GM12878 (cell line): ENCODE measurements at regions not wholly inside any gene's neighbourhood (a gene's known extent, or its start where the extent isn't known, plus 50 kb on each side); places are given as distances from the start of the nearest gene placed in this dataset.

Source experiments
- CEBPB ChIP-seq, 2 experiments: fragments of 150-350 bp in 1 of 2; IDR thresholded peaks; 2 replicates each; pipeline ENCODE4 v1.6.1; 2012 to 2014; ENCODE audit warnings: low read depth in 2 of 2, low read length in 2 of 2, borderline replicate concordance in 1 of 2, inconsistent platforms in 1 of 2
- CEBPZ ChIP-seq: fragments of 150-350 bp; IDR thresholded peaks from 2 replicates; pipeline ENCODE4 v1.6.1; 2016; ENCODE audit warnings: low read depth, low read length
- E2F4 ChIP-seq: IDR thresholded peaks from 2 replicates; pipeline ENCODE4 v1.6.1; 2012; ENCODE audit warnings: low read depth, low read length, improper control_type of control experiment
- E2F8 ChIP-seq: fragments of 450-650 bp; IDR thresholded peaks from 2 replicates; pipeline ENCODE4 v1.6.1; 2018; ENCODE audit warnings: mild to moderate bottlenecking, low read depth, moderate library complexity; ENCODE audit not compliant: partially characterized antibody
- RUNX3 ChIP-seq: IDR thresholded peaks from 2 replicates; pipeline ENCODE4 v1.6.1; 2012; ENCODE audit warnings: low read length, inconsistent platforms
- SREBF2 ChIP-seq: IDR thresholded peaks from 2 replicates; pipeline ENCODE4 v1.6.1; 2012; ENCODE audit warnings: mild to moderate bottlenecking, low read length
- YBX1 ChIP-seq: fragments of 450-650 bp; IDR thresholded peaks from 2 replicates; pipeline ENCODE4 v1.6.1; 2016; ENCODE audit warnings: antibody characterized with exemption
- ZNF207 ChIP-seq: fragments of 450-650 bp; IDR thresholded peaks from 2 replicates; pipeline ENCODE4 v1.6.1; 2014; ENCODE audit warnings: antibody characterized with exemption, mild to moderate bottlenecking, borderline replicate concordance

GRCh38 chrX:16028576-16028975, 94.8 kb upstream of the GRPR start (continued):
- no peak for TF ChIP-seq E2F4
- no peak for TF ChIP-seq CEBPB (IDR thresholded peaks at IDR 0.05; ENCODE audit: borderline replicate concordance in 1 of 2, low read depth in 2 of 2, low read length in 2 of 2)
- TF ChIP-seq ZNF207 = no peak
- no peak for TF ChIP-seq YBX1
- no peak for TF ChIP-seq SREBF2
- TF ChIP-seq E2F8 = no peak
- no peak for TF ChIP-seq RUNX3
- TF ChIP-seq CEBPZ = no peak
